Neural progenitor cell (in vitro differentiated cells): ENCODE measurements at regions not wholly inside any gene's neighbourhood (a gene's known extent, or its start where the extent isn't known, plus 50 kb on each side); places are given as distances from the start of the nearest gene placed in this dataset.

Experiments
- DNase-seq: peaks from one replicate; pipeline ENCODE4 v3.0.0-alpha.2; 2016; ENCODE audit warnings: low spot score
- H2AFZ ChIP-seq: fragments of 200-600 bp; sonication (generic); replicated peaks from 2 replicates; pipeline ENCODE4 v1.6.1; 2016; ENCODE audit warnings: antibody characterized with exemption
- H3F3A ChIP-seq: fragments of 200-600 bp; sonication (generic); 2 replicates; pipeline ENCODE4 v1.6.1; 2016; ENCODE audit warnings: antibody characterized with exemption, low read depth
- H3K27ac ChIP-seq: fragments of 200-600 bp; sonication (generic); 2 replicates; pipeline ENCODE4 v1.5.1; 2016; ENCODE audit warnings: mild to moderate bottlenecking
- H3K27me3 ChIP-seq: fragments of 200-600 bp; sonication (generic); 2 replicates; pipeline ENCODE4 v1.6.1; 2016; ENCODE audit warnings: mild to moderate bottlenecking, moderate library complexity
- H3K36me3 ChIP-seq: fragments of 200-600 bp; sonication (generic); 2 replicates; pipeline ENCODE4 v1.5.1; 2016
- H3K4me1 ChIP-seq: fragments of 200-600 bp; sonication (generic); 2 replicates; pipeline ENCODE4 v1.6.1; 2016; ENCODE audit warnings: mixed run types
- H3K4me2 ChIP-seq: fragments of 200-600 bp; sonication (generic); 2 replicates; pipeline ENCODE4 v1.6.1; 2016
- H3K4me3 ChIP-seq: fragments of 200-600 bp; sonication (generic); 2 replicates; pipeline ENCODE4 v1.5.1; 2016
- H3K79me2 ChIP-seq: fragments of 200-600 bp; sonication (generic); 2 replicates; pipeline ENCODE4 v1.6.1; 2016; ENCODE audit warnings: low read depth
- H3K9ac ChIP-seq: fragments of 200-600 bp; sonication (generic); 2 replicates; pipeline ENCODE4 v1.6.1; 2016
- H3K9me3 ChIP-seq: fragments of 200-600 bp; sonication (generic); 2 replicates; pipeline ENCODE4 v1.5.1; 2016; ENCODE audit warnings: low read depth
- H4K20me1 ChIP-seq: fragments of 200-600 bp; sonication (generic); 2 replicates; pipeline ENCODE4 v1.6.1; 2016; ENCODE audit warnings: low read depth
- H3K27ac Mint-ChIP-seq: 3 replicates; pipeline ENCODE4 v1.8.0; 2021; ENCODE audit warnings: mixed read lengths
- H3K27me3 Mint-ChIP-seq: 2 replicates; pipeline ENCODE4 v1.8.0; 2022; ENCODE audit warnings: low read depth, mild to moderate bottlenecking, inconsistent platforms, moderate library complexity, mixed read lengths; ENCODE audit not compliant: insufficient read depth
- H3K36me3 Mint-ChIP-seq: 3 replicates; pipeline ENCODE4 v1.8.0; 2021; ENCODE audit warnings: mixed read lengths
- H3K4me1 Mint-ChIP-seq: 3 replicates; pipeline ENCODE4 v1.8.0; 2021; ENCODE audit warnings: mixed read lengths
- H3K4me3 Mint-ChIP-seq: 3 replicates; pipeline ENCODE4 v1.8.0; 2021; ENCODE audit warnings: mild to moderate bottlenecking, moderate library complexity, mixed read lengths
- H3K9me3 Mint-ChIP-seq: 3 replicates; pipeline ENCODE4 v1.8.0; 2020; ENCODE audit warnings: mixed read lengths
- EZH2 ChIP-seq: fragments of 200-600 bp; sonication (generic); IDR thresholded peaks from 2 replicates; pipeline ENCODE4 v1.6.1; 2017; ENCODE audit warnings: antibody characterized with exemption, mild to moderate bottlenecking, moderate library complexity
- EZH2phosphoT487 ChIP-seq: fragments of 200-600 bp; sonication (generic); IDR thresholded peaks from 2 replicates; pipeline ENCODE4 v1.6.1; 2017; ENCODE audit warnings: antibody characterized with exemption
- TF ChIP-seq, protein P1 (sequence below): fragments of 200-600 bp; sonication (generic); IDR thresholded peaks from 2 replicates; pipeline ENCODE4 v1.5.1; 2017; ENCODE audit warnings: antibody characterized with exemption, mild to moderate bottlenecking

DNA sequence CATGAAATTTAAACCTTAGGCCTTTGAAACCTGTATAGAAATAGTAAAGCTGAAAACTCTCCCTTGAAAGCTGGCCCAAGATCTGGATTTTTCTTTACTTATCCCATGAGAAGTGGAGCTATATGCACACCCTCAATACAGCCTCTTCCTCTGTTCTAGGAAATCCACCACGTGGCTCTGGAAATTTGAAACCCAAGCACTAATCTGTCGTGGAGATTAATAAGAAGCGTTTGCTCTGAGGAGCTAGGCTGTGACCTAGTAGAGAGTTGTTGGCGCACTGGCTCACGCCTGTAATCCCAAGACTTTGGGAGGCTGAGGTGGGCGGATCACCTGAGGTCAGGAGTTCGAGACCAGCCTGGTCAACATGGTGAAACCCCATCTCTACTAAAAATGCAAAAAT lies 291.3 kb upstream of the PLXNA2 start:
- Histone ChIP-seq H3K36me3 (no peaks in the 10 kb centered on the region), H4K20me1 (no peaks in the 10 kb centered on the region), H3K27me3 (no peaks in the 10 kb centered on the region), H3K79me2 (no peaks in the 10 kb centered on the region), H3F3A (no peaks in the 10 kb centered on the region), H3K4me1 (peaks cover 17% of the 10 kb centered on the region), H3K4me2 (no peak overlapping the region), H2AFZ (no peak overlapping the region), H3K9me3 (no peaks in the 10 kb centered on the region), H3K9ac (no peak overlapping the region), H3K27ac (no peak overlapping the region), H3K4me3 (no peak overlapping the region)
- no peak for DNase-seq
- Mint-ChIP-seq H3K9me3 (no peaks in the 10 kb centered on the region), H3K4me3 (no peak overlapping the region), H3K27ac (no peak overlapping the region), H3K4me1 (peaks cover 70% of the 10 kb centered on the region), H3K36me3 (no peaks in the 10 kb centered on the region), H3K27me3 (peaks cover 15% of the 10 kb centered on the region)
- no peak for TF ChIP-seq EZH2
- TF ChIP-seq, protein P1, sequence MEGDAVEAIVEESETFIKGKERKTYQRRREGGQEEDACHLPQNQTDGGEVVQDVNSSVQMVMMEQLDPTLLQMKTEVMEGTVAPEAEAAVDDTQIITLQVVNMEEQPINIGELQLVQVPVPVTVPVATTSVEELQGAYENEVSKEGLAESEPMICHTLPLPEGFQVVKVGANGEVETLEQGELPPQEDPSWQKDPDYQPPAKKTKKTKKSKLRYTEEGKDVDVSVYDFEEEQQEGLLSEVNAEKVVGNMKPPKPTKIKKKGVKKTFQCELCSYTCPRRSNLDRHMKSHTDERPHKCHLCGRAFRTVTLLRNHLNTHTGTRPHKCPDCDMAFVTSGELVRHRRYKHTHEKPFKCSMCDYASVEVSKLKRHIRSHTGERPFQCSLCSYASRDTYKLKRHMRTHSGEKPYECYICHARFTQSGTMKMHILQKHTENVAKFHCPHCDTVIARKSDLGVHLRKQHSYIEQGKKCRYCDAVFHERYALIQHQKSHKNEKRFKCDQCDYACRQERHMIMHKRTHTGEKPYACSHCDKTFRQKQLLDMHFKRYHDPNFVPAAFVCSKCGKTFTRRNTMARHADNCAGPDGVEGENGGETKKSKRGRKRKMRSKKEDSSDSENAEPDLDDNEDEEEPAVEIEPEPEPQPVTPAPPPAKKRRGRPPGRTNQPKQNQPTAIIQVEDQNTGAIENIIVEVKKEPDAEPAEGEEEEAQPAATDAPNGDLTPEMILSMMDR: no peak
- TF ChIP-seq EZH2phosphoT487: no peak

- TF ChIP-seq EZH2phosphoT487 (no peak), EZH2 (no peak)
- TF ChIP-seq, protein P1: no peak
- Histone ChIP-seq H3K4me3 (no peak overlapping the region), H3K36me3 (no peaks in the 10 kb centered on the region), H3K9ac (no peak overlapping the region), H3K9me3 (no peaks in the 10 kb centered on the region), H3K79me2 (no peaks in the 10 kb centered on the region), H4K20me1 (no peaks in the 10 kb centered on the region), H3K4me1 (peaks cover 17% of the 10 kb centered on the region), H3K4me2 (peak overlapping the region; percentile 7), H3K27ac (no peak overlapping the region), H2AFZ (no peak overlapping the region), H3K27me3 (no peaks in the 10 kb centered on the region), H3F3A (no peaks in the 10 kb centered on the region)
- peak overlapping the region; percentile 0 for H3K27ac Mint-ChIP-seq
- no peaks in the 10 kb centered on the region for H3K36me3 Mint-ChIP-seq
- H3K27me3 Mint-ChIP-seq: peaks cover 15% of the 10 kb centered on the region
- peak; percentile 18 for DNase-seq
- H3K9me3 Mint-ChIP-seq: no peaks in the 10 kb centered on the region
- peaks cover 67% of the 10 kb centered on the region for H3K4me1 Mint-ChIP-seq
- H3K4me3 Mint-ChIP-seq: no peak overlapping the region
These were observed 292.0 kb upstream of the PLXNA2 start for GRCh38 chr1:208536212-208536611.

DNA sequence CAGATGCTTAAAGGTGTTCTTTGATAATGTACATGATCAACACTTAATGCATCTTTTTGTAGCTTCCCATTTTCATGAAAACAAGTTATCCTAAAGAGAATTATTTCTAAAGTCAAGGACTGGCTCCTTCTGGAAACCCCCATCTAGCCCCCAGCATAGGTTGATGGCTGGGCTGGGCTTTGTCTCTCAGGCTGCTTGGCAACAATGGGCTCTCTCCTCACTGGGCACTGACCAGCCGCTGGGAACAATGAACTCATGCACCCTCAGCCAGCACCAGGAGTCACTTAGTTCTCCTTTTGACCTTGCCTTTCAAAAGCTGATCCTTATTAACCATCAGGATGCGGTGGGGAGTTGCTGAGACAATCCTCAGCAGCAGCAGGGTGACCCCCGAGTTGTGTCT lies 293.0 kb upstream of the PLXNA2 start:
- H3K4me2 ChIP-seq: peak overlapping the region; percentile 7
- peak; percentile 13 for DNase-seq

DNA sequence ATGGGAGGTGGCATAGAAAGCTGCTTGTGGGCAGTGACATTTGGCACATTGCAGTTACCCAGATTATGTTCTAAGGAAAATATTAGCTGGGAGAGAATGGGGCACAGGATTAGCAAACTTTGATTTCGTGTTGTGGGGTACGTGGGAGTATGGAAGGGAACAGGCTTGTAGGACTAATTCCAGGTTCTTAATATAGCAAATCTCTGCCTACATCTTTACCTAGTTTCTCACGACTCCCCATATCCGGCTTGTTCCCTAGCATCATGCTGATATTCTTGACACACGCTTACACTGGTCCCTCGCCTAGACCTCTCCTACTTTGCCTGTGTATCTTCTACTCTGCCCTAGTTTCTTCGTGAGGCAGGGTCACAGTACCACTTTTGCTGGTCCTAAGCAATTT lies 293.9 kb upstream of the PLXNA2 start:
- H3K27me3 Mint-ChIP-seq: peaks cover 16% of the 10 kb centered on the region
- H3K4me1 ChIP-seq: peaks cover 17% of the 10 kb centered on the region
- no peaks in the 10 kb centered on the region for H3K79me2 ChIP-seq
- H3K4me2 ChIP-seq: no peak overlapping the region
- no peaks in the 10 kb centered on the region for H3K9me3 Mint-ChIP-seq
- no peak overlapping the region for H3K4me3 ChIP-seq
- H3K36me3 ChIP-seq: no peaks in the 10 kb centered on the region
- H3F3A ChIP-seq: no peaks in the 10 kb centered on the region
- no peaks in the 10 kb centered on the region for H3K9me3 ChIP-seq
- H4K20me1 ChIP-seq: no peaks in the 10 kb centered on the region
- TF ChIP-seq, protein P1: no peak
- TF ChIP-seq EZH2phosphoT487: no peak
- TF ChIP-seq EZH2: no peak
- no peak overlapping the region for H3K9ac ChIP-seq
- H3K27ac Mint-ChIP-seq: no peak overlapping the region
- H3K36me3 Mint-ChIP-seq: no peaks in the 10 kb centered on the region
- H3K4me3 Mint-ChIP-seq: no peak overlapping the region
- no peak for DNase-seq
- H3K4me1 Mint-ChIP-seq: peaks cover 62% of the 10 kb centered on the region
- no peak overlapping the region for H2AFZ ChIP-seq
- no peak overlapping the region for H3K27ac ChIP-seq
- H3K27me3 ChIP-seq: no peaks in the 10 kb centered on the region

More for the DNA sequence above, 293.0 kb upstream of the PLXNA2 start:
- Mint-ChIP-seq H3K27ac (no peak overlapping the region), H3K36me3 (no peaks in the 10 kb centered on the region), H3K9me3 (no peaks in the 10 kb centered on the region), H3K4me1 (peaks cover 67% of the 10 kb centered on the region), H3K27me3 (peaks cover 18% of the 10 kb centered on the region), H3K4me3 (peak overlapping the region; percentile 12)
- no peak for TF ChIP-seq EZH2phosphoT487
- no peak for TF ChIP-seq EZH2
- no peaks in the 10 kb centered on the region for H4K20me1 ChIP-seq
- no peak overlapping the region for H3K4me3 ChIP-seq
- no peak overlapping the region for H2AFZ ChIP-seq
- H3K9ac ChIP-seq: no peak overlapping the region
- H3K27me3 ChIP-seq: no peaks in the 10 kb centered on the region
- peaks cover 17% of the 10 kb centered on the region for H3K4me1 ChIP-seq
- H3K79me2 ChIP-seq: no peaks in the 10 kb centered on the region
- no peaks in the 10 kb centered on the region for H3K36me3 ChIP-seq
- H3F3A ChIP-seq: no peaks in the 10 kb centered on the region
- no peak overlapping the region for H3K27ac ChIP-seq
- H3K9me3 ChIP-seq: no peaks in the 10 kb centered on the region
